ENCODE measurements at regions not wholly inside any gene's neighbourhood (a gene's known extent, or its start where the extent isn't known, plus 50 kb on each side); places are given as distances from the start of the nearest gene placed in this dataset.

DNA sequence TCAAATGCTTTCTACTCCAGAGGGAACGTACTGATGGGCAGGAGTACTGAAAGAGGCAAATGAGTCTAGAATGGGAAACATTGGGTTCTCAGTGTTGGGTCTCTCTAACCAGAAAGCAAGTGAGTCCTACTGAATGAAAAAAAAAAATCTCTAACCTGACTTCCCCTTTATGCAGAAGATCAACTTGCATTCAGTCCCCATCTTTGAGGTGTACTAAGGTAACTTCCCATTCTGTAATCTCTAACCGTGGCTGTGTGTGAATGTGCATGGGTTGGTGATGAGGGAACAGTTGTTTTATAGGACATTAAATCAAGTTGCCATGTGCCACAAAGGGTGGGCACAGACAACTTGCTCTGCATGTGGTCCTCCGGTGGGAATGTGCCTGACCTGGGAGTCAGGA lies 264.6 kb upstream of the CLINT1 start:
- TF ChIP-seq, protein P1, sequence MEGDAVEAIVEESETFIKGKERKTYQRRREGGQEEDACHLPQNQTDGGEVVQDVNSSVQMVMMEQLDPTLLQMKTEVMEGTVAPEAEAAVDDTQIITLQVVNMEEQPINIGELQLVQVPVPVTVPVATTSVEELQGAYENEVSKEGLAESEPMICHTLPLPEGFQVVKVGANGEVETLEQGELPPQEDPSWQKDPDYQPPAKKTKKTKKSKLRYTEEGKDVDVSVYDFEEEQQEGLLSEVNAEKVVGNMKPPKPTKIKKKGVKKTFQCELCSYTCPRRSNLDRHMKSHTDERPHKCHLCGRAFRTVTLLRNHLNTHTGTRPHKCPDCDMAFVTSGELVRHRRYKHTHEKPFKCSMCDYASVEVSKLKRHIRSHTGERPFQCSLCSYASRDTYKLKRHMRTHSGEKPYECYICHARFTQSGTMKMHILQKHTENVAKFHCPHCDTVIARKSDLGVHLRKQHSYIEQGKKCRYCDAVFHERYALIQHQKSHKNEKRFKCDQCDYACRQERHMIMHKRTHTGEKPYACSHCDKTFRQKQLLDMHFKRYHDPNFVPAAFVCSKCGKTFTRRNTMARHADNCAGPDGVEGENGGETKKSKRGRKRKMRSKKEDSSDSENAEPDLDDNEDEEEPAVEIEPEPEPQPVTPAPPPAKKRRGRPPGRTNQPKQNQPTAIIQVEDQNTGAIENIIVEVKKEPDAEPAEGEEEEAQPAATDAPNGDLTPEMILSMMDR (IDR thresholded peaks at IDR 0.05), result no peak
- TF ChIP-seq POLR2A (IDR thresholded peaks at IDR 0.05), result no peak

Data from thyroid gland (tissue), 4 donors.